ENCODE measurements at regions not wholly inside any gene's neighbourhood (a gene's known extent, or its start where the extent isn't known, plus 50 kb on each side); places are given as distances from the start of the nearest gene placed in this dataset.

DNA sequence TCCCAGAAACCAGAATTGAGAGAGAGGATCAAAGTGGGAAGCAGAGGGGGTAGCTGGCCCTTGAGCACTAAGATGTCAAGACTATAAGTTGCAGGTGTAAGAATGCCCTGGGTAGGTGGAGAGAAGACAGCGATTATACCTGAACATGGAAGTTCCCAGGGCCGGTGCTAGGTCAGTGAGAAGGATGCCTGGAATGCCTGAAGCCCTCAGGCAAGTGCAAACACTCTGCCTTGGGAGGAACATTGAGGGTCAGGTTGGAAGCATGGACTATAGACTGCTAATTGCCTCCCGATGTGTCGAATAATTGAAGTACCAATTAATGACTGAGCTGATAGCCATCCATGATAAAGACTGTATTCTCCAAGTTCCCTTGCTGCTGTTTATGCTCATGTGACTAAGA is 185.5 kb downstream of the DMRT2 start:
- no peak for TF ChIP-seq CTCF (IDR thresholded peaks at IDR 0.05)
- H3K4me3 ChIP-seq = no peak overlapping the region
- H3K36me3 ChIP-seq = no peaks in the 10 kb centered on the region
- no peak overlapping the region for H3K27ac ChIP-seq
- no peaks in the 10 kb centered on the region for H3K9me3 ChIP-seq
- DNase-seq (no peak), ATAC-seq (no peak)
- intact Hi-C loops (cut with DNase I) = no loop called here
- no peaks in the 10 kb centered on the region for H3K4me1 ChIP-seq
- H3K27me3 ChIP-seq = no peaks in the 10 kb centered on the region

DNA sequence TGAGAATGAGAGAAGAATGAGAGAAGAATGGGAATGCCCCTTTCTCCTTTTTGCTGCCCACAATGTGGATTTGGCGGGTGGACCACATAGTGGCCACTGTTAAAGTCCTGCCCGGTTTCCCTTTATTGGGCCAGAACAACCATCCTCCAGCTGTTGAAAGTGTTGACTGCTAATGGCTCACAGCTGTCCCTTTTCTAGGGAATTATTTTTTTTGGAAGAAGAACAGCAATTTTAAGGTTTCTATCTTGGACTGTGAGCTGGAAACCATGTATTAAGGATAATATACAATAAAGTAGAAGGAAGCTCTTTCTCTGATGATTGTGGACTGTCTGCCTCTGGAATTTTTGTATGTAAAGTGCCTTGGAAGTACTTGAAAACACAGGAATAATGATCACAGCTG is 185.9 kb downstream of the DMRT2 start:
- Histone ChIP-seq H3K27me3 (no peaks in the 10 kb centered on the region), H3K36me3 (no peaks in the 10 kb centered on the region), H3K27ac (no peak overlapping the region), H3K9me3 (no peaks in the 10 kb centered on the region), H3K4me3 (no peak overlapping the region), H3K4me1 (no peaks in the 10 kb centered on the region)
- intact Hi-C loops (cut with DNase I) = no loop called here
- ATAC-seq (no peak), DNase-seq (peak in 1 of 4 donors; percentile 35)
- TF ChIP-seq CTCF (IDR thresholded peaks at IDR 0.05) = no peak

DNA sequence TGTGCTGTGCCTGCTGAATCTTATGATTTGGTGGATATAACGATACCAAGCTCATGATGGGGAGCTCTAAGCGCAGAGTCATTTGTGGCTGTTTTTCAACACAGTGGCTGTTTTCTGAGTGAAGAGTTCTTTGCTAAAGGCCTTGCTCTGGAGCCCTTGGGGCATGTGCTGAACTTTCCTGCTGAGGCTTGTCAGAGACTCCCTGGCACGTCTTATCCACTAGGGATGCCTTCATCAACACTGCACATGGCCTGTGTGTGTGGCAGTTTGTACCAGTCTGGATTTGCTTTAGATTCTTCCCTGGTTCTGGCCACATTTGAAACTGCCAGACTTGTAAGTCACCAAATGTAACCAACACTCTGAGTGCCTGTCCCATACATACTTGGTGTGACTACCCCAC is 188.2 kb downstream of the DMRT2 start:
- DNase-seq = no peak
- TF ChIP-seq CTCF (IDR thresholded peaks at IDR 0.05) = no peak
- Histone ChIP-seq H3K27ac (no peak overlapping the region), H3K36me3 (no peaks in the 10 kb centered on the region), H3K4me3 (no peak overlapping the region), H3K27me3 (no peaks in the 10 kb centered on the region), H3K4me1 (no peaks in the 10 kb centered on the region), H3K9me3 (no peaks in the 10 kb centered on the region)
- no peak for ATAC-seq
- intact Hi-C loops (cut with DNase I) = no loop called here

DNA sequence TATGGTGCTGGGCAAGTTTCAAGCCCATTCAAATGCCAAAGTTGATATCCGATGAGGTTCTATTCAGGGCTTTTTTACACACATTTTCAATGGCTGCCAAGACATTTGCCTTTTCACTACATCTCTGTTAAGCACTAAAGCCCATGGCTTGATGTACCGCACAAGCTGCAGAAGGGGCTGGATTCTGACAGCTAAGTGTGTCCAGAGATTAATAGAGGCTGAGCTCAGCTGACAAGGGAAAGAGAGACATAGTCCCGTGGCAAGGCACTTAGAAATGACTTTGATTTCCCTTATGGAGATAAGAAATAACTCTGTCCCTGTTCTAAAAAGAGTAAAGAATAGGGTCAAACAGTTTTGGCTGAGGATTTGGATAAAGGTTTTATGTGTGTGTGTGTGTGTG is 198.6 kb downstream of the DMRT2 start:
- H3K9me3 ChIP-seq = no peaks in the 10 kb centered on the region
- no peak overlapping the region for H3K4me3 ChIP-seq
- no peak overlapping the region for H3K27ac ChIP-seq
- no peaks in the 10 kb centered on the region for H3K27me3 ChIP-seq
- no peaks in the 10 kb centered on the region for H3K4me1 ChIP-seq
- ATAC-seq (no peak), DNase-seq (no peak)
- H3K36me3 ChIP-seq = no peaks in the 10 kb centered on the region
- TF ChIP-seq CTCF (IDR thresholded peaks at IDR 0.05) = no peak
- intact Hi-C loops (cut with DNase I) = no loop called here

GRCh38 chr9:1253064-1253979 is 203.2 kb downstream of the DMRT2 start:
- no peaks in the 10 kb centered on the region for H3K9me3 ChIP-seq
- TF ChIP-seq CTCF (IDR thresholded peaks at IDR 0.05) = no peak
- H3K27ac ChIP-seq = no peak overlapping the region
- intact Hi-C loops (cut with DNase I) = no loop called here
- no peaks in the 10 kb centered on the region for H3K4me1 ChIP-seq
- DNase-seq = no peak
- ATAC-seq = no peak
- no peaks in the 10 kb centered on the region for H3K36me3 ChIP-seq
- no peaks in the 10 kb centered on the region for H3K27me3 ChIP-seq
- no peak overlapping the region for H3K4me3 ChIP-seq

All from left lung (tissue), 4 donors.